ENCODE measurements at regions not wholly inside any gene's neighbourhood (a gene's known extent, or its start where the extent isn't known, plus 50 kb on each side); places are given as distances from the start of the nearest gene placed in this dataset.

GRCh38 chr19:41501854-41502253 is 58.9 kb downstream of the ERICH4 start:
- Histone ChIP-seq H3K4me1 (ENCODE audit: control insufficient read depth, insufficient read depth, low read length) (no peaks in the 10 kb centered on the region), H3K36me3 (ENCODE audit: control insufficient read depth, insufficient read depth, low read length) (no peaks in the 10 kb centered on the region), H3K4me3 (ENCODE audit: low read length) (no peak overlapping the region), H3K9me3 (ENCODE audit: control insufficient read depth, low read length) (no peaks in the 10 kb centered on the region), H3K27ac (ENCODE audit: low read depth, low read length) (no peak overlapping the region), H3K9ac (ENCODE audit: extremely low read depth, low read length, poor library complexity, severe bottlenecking) (no peak overlapping the region), H3K27me3 (ENCODE audit: control insufficient read depth, insufficient read depth, low read length, poor library complexity, severe bottlenecking) (peaks cover 36% of the 10 kb centered on the region)
- TF ChIP-seq CTCF (conservative IDR thresholded peaks at IDR 0.05), result no peak
- peaks cover 54% of the 10 kb centered on the region for H3K27me3 Mint-ChIP-seq (ENCODE audit: insufficient read depth)
- H3K4me1 Mint-ChIP-seq, result no peaks in the 10 kb centered on the region
- no peaks in the 10 kb centered on the region for H3K36me3 Mint-ChIP-seq (ENCODE audit: low read depth)
- no peak overlapping the region for H3K4me3 Mint-ChIP-seq
- DNase-seq, result peak; percentile 10
- H3K27ac Mint-ChIP-seq, result no peak overlapping the region
- peaks cover 34% of the 10 kb centered on the region for H3K9me3 Mint-ChIP-seq
- 78% methylated on average over 3 of the region's 4 CpGs; no CpG with 5 or more reads in 1 of the 2 experiments for WGBS, 2 experiments (ENCODE audit: insufficient coverage in 1 of 2, insufficient read length in 1 of 2)

GRCh38 chr19:41505105-41505504 is 62.1 kb downstream of the ERICH4 start:
- Histone ChIP-seq H3K9ac (ENCODE audit: extremely low read depth, low read length, poor library complexity, severe bottlenecking) (no peak overlapping the region), H3K27me3 (ENCODE audit: control insufficient read depth, insufficient read depth, low read length, poor library complexity, severe bottlenecking) (peaks cover 52% of the 10 kb centered on the region), H3K27ac (ENCODE audit: low read depth, low read length) (no peak overlapping the region), H3K4me3 (ENCODE audit: low read length) (no peak overlapping the region), H3K4me1 (ENCODE audit: control insufficient read depth, insufficient read depth, low read length) (no peaks in the 10 kb centered on the region), H3K36me3 (ENCODE audit: control insufficient read depth, insufficient read depth, low read length) (no peaks in the 10 kb centered on the region), H3K9me3 (ENCODE audit: control insufficient read depth, low read length) (no peaks in the 10 kb centered on the region)
- Mint-ChIP-seq H3K27me3 (ENCODE audit: insufficient read depth) (peaks cover 40% of the 10 kb centered on the region), H3K36me3 (ENCODE audit: low read depth) (no peaks in the 10 kb centered on the region), H3K9me3 (peaks cover 18% of the 10 kb centered on the region), H3K4me1 (no peaks in the 10 kb centered on the region), H3K4me3 (no peak overlapping the region), H3K27ac (no peak overlapping the region)
- WGBS, 2 experiments (ENCODE audit: insufficient coverage in 1 of 2, insufficient read length in 1 of 2), result 77 to 88% methylated on average over 5 to 13 of the region's 13 CpGs
- peak; percentile 13 for DNase-seq
- TF ChIP-seq CTCF (conservative IDR thresholded peaks at IDR 0.05), result no peak

- no peaks in the 10 kb centered on the region for H3K36me3 Mint-ChIP-seq (ENCODE audit: low read depth)
- H3K4me1 ChIP-seq (ENCODE audit: control insufficient read depth, insufficient read depth, low read length), result no peaks in the 10 kb centered on the region
- DNase-seq, result peak; percentile 12
- H3K9ac ChIP-seq (ENCODE audit: extremely low read depth, low read length, poor library complexity, severe bottlenecking), result no peak overlapping the region
- no peak overlapping the region for H3K27ac Mint-ChIP-seq
- H3K4me3 ChIP-seq (ENCODE audit: low read length), result no peak overlapping the region
- peaks cover 13% of the 10 kb centered on the region for H3K9me3 Mint-ChIP-seq
- peaks cover 69% of the 10 kb centered on the region for H3K27me3 ChIP-seq (ENCODE audit: control insufficient read depth, insufficient read depth, low read length, poor library complexity, severe bottlenecking)
- no peak for TF ChIP-seq CTCF (conservative IDR thresholded peaks at IDR 0.05)
- no peaks in the 10 kb centered on the region for H3K4me1 Mint-ChIP-seq
- no peaks in the 10 kb centered on the region for H3K9me3 ChIP-seq (ENCODE audit: control insufficient read depth, low read length)
- H3K27ac ChIP-seq (ENCODE audit: low read depth, low read length), result no peak overlapping the region
- H3K36me3 ChIP-seq (ENCODE audit: control insufficient read depth, insufficient read depth, low read length), result no peaks in the 10 kb centered on the region
- H3K4me3 Mint-ChIP-seq, result no peak overlapping the region
- H3K27me3 Mint-ChIP-seq (ENCODE audit: insufficient read depth), result peaks cover 33% of the 10 kb centered on the region
- 80 to 88% methylated on average over 1 to 12 of the region's 12 CpGs for WGBS, 2 experiments (ENCODE audit: insufficient coverage in 1 of 2, insufficient read length in 1 of 2)
Observed at GRCh38 chr19:41510484-41510883, 65.5 kb upstream of the CEACAM21 start.

All from endodermal cell (in vitro differentiated cells).